CD4-positive, alpha-beta memory T cell (primary cell): ENCODE measurements at regions not wholly inside any gene's neighbourhood (a gene's known extent, or its start where the extent isn't known, plus 50 kb on each side); places are given as distances from the start of the nearest gene placed in this dataset.
"Not testable (repeated sequence)": the region's sequence is repeated elsewhere in the genome, so short reads cannot be mapped to it uniquely, and the experiment has no call there.

ENCODE experiments used
- CTCF ChIA-PET: fragments of 350-600 bp; sonication (Branson Sonifier 250); formaldehyde crosslinking; loops from one replicate; lab custom pipeline; 2021; ENCODE audit warnings: inconsistent platforms; ENCODE audit not compliant: partially characterized antibody; lab: Charles Lee
- POLR2A ChIA-PET: fragments of 350-600 bp; sonication (Branson Sonifier 250); formaldehyde crosslinking; loops from one replicate; lab custom pipeline; 2021; ENCODE audit not compliant: partially characterized antibody; lab: Charles Lee
- DNase-seq, 5 donors: peaks; one replicate each; pipeline versions ENCODE4 v3.0.0 to v3.0.0-alpha.2; 2020 to 2022; ENCODE audit warnings: mixed read lengths in 1 of 5
- H3K27ac ChIP-seq: one replicate; pipeline ENCODE4 v1.7.0; 2013; ENCODE audit warnings: low read depth, low read length
- H3K27me3 ChIP-seq: 2 replicates; pipeline ENCODE4 v1.7.0; 2013; ENCODE audit warnings: mild to moderate bottlenecking, low read length, moderate library complexity; ENCODE audit not compliant: insufficient read depth
- H3K36me3 ChIP-seq: 2 replicates; pipeline ENCODE4 v1.7.0; 2013; ENCODE audit warnings: mild to moderate bottlenecking, low read length, moderate library complexity; ENCODE audit not compliant: insufficient read depth
- H3K4me1 ChIP-seq: 2 replicates; pipeline ENCODE4 v1.7.0; 2013; ENCODE audit warnings: mild to moderate bottlenecking, low read length, moderate library complexity; ENCODE audit not compliant: insufficient read depth
- H3K4me3 ChIP-seq, 2 donors: one replicate each; pipeline ENCODE4 v1.7.0; 2013; ENCODE audit warnings: low read length in 2 of 2, mild to moderate bottlenecking in 1 of 2
- H3K9me3 ChIP-seq, 2 donors: one replicate each; pipeline ENCODE4 v1.7.0; 2013; ENCODE audit warnings: low read length in 2 of 2, control low read depth in 1 of 2; ENCODE audit not compliant: control insufficient read depth in 1 of 2
- H3K27ac Mint-ChIP-seq, 7 donors: one replicate each; pipeline ENCODE4 v1.8.0; 2020 to 2021; ENCODE audit warnings: mixed read lengths in 7 of 7, mild to moderate bottlenecking in 6 of 7, inconsistent platforms in 3 of 7, moderate library complexity in 3 of 7
- H3K27me3 Mint-ChIP-seq, 2 donors: one replicate each; pipeline ENCODE4 v1.8.0; 2020 to 2021; ENCODE audit warnings: mixed read lengths in 2 of 2
- H3K36me3 Mint-ChIP-seq, 2 donors: one replicate each; pipeline ENCODE4 v1.8.0; 2020 to 2021; ENCODE audit warnings: mixed read lengths in 2 of 2, inconsistent platforms in 1 of 2, mild to moderate bottlenecking in 1 of 2
- H3K4me1 Mint-ChIP-seq, 4 donors: one replicate each; pipeline ENCODE4 v1.8.0; 2020 to 2021; ENCODE audit warnings: mixed read lengths in 4 of 4, mild to moderate bottlenecking in 1 of 4
- H3K4me3 Mint-ChIP-seq, 8 donors: one replicate each; pipeline ENCODE4 v1.8.0; 2020 to 2021; ENCODE audit warnings: mixed read lengths in 8 of 8, mild to moderate bottlenecking in 7 of 8, moderate library complexity in 6 of 8, inconsistent platforms in 3 of 8
- H3K9me3 Mint-ChIP-seq, 8 donors: one replicate each; pipeline ENCODE4 v1.8.0; 2020 to 2021; ENCODE audit warnings: mixed read lengths in 8 of 8, mild to moderate bottlenecking in 5 of 8, inconsistent platforms in 3 of 8, moderate library complexity in 1 of 8
- intact Hi-C: fragments of 100-400 bp; cut with micrococcal nuclease; formaldehyde crosslinking; loops from one replicate; pipeline ENCODE4 v1.15.1; 2023

- Histone ChIP-seq H3K9me3 (no peaks in the 10 kb centered on the region), H3K4me1 (peaks cover 13% of the 10 kb centered on the region), H3K27ac (no peak overlapping the region), H3K4me3 (no peak overlapping the region), H3K27me3 (no peaks in the 10 kb centered on the region), H3K36me3 (no peaks in the 10 kb centered on the region)
- H3K4me3 Mint-ChIP-seq = no peak overlapping the region
- DNase-seq = no peak
- CTCF ChIA-PET = no interaction called here
- POLR2A ChIA-PET = no interaction called here
- peaks cover 0 to 2% of the 10 kb centered on the region in 2 donors for H3K27me3 Mint-ChIP-seq
- intact Hi-C loops = loop anchor here (5.0 kb wide), 1 partner anchor 333 kb away; the partner anchor contains the start of gene CRADD
- no peak overlapping the region for H3K27ac Mint-ChIP-seq
- H3K4me1 Mint-ChIP-seq = peaks cover 5 to 22% (median 12%) of the 10 kb centered on the region in 4 donors
- H3K9me3 Mint-ChIP-seq = peaks cover 0 to 12% (median 5%) of the 10 kb centered on the region in 8 donors
- H3K36me3 Mint-ChIP-seq = no peaks in the 10 kb centered on the region
Measured at GRCh38 chr12:94010307-94010706, 138.1 kb upstream of the PLXNC1 start.

GRCh38 chr12:94012071-94012470 is 136.3 kb upstream of the PLXNC1 start:
- Histone ChIP-seq H3K4me1 (peaks cover 13% of the 10 kb centered on the region), H3K27ac (no peak overlapping the region), H3K27me3 (no peaks in the 10 kb centered on the region), H3K4me3 (no peak overlapping the region), H3K36me3 (no peaks in the 10 kb centered on the region), H3K9me3 (peaks cover 0 to 9% of the 10 kb centered on the region in 2 donors)
- H3K36me3 Mint-ChIP-seq = peaks cover 5 to 6% of the 10 kb centered on the region in 2 donors
- H3K9me3 Mint-ChIP-seq = peaks cover 0 to 18% (median 14%) of the 10 kb centered on the region in 8 donors
- intact Hi-C loops = loop anchor here (5.0 kb wide), 1 partner anchor 335 kb away; the partner anchor contains the start of gene CRADD
- ChIA-PET POLR2A (interaction anchor here (0.9 kb wide), 1 partner anchor 20 kb away, joined by 3 read pairs; no protein-coding TSS in a partner anchor), CTCF (interaction anchor here (0.7 kb wide), 1 partner anchor 66 kb away, joined by 3 read pairs; no protein-coding TSS in a partner anchor)
- no peak for DNase-seq
- H3K27me3 Mint-ChIP-seq = peaks cover 0 to 2% of the 10 kb centered on the region in 2 donors
- H3K4me1 Mint-ChIP-seq = peaks cover 5 to 18% (median 12%) of the 10 kb centered on the region in 4 donors
- H3K4me3 Mint-ChIP-seq = no peak overlapping the region
- H3K27ac Mint-ChIP-seq = no peak overlapping the region

- POLR2A ChIA-PET = interaction anchor here (0.9 kb wide), 1 partner anchor 20 kb away, joined by 3 read pairs; no protein-coding TSS in a partner anchor
- peaks cover 0 to 2% of the 10 kb centered on the region in 2 donors for H3K27me3 Mint-ChIP-seq
- Histone ChIP-seq H3K27me3 (no peaks in the 10 kb centered on the region), H3K4me1 (peaks cover 8% of the 10 kb centered on the region), H3K9me3 (peaks cover 0 to 14% of the 10 kb centered on the region in 2 donors), H3K4me3 (no peak overlapping the region), H3K27ac (no peak overlapping the region), H3K36me3 (no peaks in the 10 kb centered on the region)
- H3K9me3 Mint-ChIP-seq = peaks cover 0 to 23% (median 18%) of the 10 kb centered on the region in 8 donors
- CTCF ChIA-PET = no interaction called here
- H3K27ac Mint-ChIP-seq = no peak overlapping the region
- H3K4me1 Mint-ChIP-seq = peaks cover 2 to 13% (median 10%) of the 10 kb centered on the region in 4 donors
- H3K4me3 Mint-ChIP-seq = no peak overlapping the region
- peaks cover 6 to 7% of the 10 kb centered on the region in 2 donors for H3K36me3 Mint-ChIP-seq
- DNase-seq = no peak
- intact Hi-C loops = loop anchor here (5.0 kb wide), 1 partner anchor 335 kb away; the partner anchor contains the start of gene CRADD
Measured at GRCh38 chr12:94012590-94012989, 135.8 kb upstream of the PLXNC1 start.

GRCh38 chr12:94017247-94017646 is 131.1 kb upstream of the PLXNC1 start:
- H3K9me3 ChIP-seq = peaks cover 0 to 14% of the 10 kb centered on the region in 2 donors
- H3K27ac Mint-ChIP-seq, CTCF ChIA-PET, H3K4me1 Mint-ChIP-seq, H3K27me3 Mint-ChIP-seq, H3K36me3 ChIP-seq, H3K27me3 ChIP-seq, H3K4me3 Mint-ChIP-seq, POLR2A ChIA-PET, H3K27ac ChIP-seq, DNase-seq, H3K4me3 ChIP-seq, intact Hi-C loops, H3K4me1 ChIP-seq: not testable (repeated sequence)
- Mint-ChIP-seq H3K36me3 (peaks cover 9 to 15% of the 10 kb centered on the region in 2 donors), H3K9me3 (peaks cover 4 to 43% (median 38%) of the 10 kb centered on the region in 8 donors)

- no peaks in the 10 kb centered on the region for H3K27me3 Mint-ChIP-seq
- no peak overlapping the region for H3K4me3 Mint-ChIP-seq
- no peaks in the 10 kb centered on the region for H3K27me3 ChIP-seq
- intact Hi-C loops = no loop called here
- DNase-seq = no peak
- H3K4me1 Mint-ChIP-seq = no peaks in the 10 kb centered on the region
- no peak overlapping the region for H3K27ac Mint-ChIP-seq
- no peaks in the 10 kb centered on the region for H3K36me3 ChIP-seq
- ChIA-PET CTCF (interaction anchor here (1.0 to 1.1 kb wide), 2 partner anchors 12 to 67 kb away, joined by 3 to 5 read pairs; no protein-coding TSS in a partner anchor), POLR2A (no interaction called here)
- peaks cover 4 to 59% (median 52%) of the 10 kb centered on the region in 8 donors for H3K9me3 Mint-ChIP-seq
- H3K9me3 ChIP-seq = peaks cover 0 to 14% of the 10 kb centered on the region in 2 donors
- H3K4me3 ChIP-seq = no peak overlapping the region
- no peaks in the 10 kb centered on the region for H3K4me1 ChIP-seq
- no peak overlapping the region for H3K27ac ChIP-seq
- peaks cover 9 to 15% of the 10 kb centered on the region in 2 donors for H3K36me3 Mint-ChIP-seq
Measured at GRCh38 chr12:94020335-94020734, 128.0 kb upstream of the PLXNC1 start.

GRCh38 chr12:94023879-94024278 is 124.5 kb upstream of the PLXNC1 start:
- peaks cover 4 to 38% (median 20%) of the 10 kb centered on the region in 8 donors for H3K9me3 Mint-ChIP-seq
- no peak overlapping the region for H3K4me3 Mint-ChIP-seq
- H3K36me3 Mint-ChIP-seq = peaks cover 0 to 2% of the 10 kb centered on the region in 2 donors
- no peaks in the 10 kb centered on the region for H3K4me1 Mint-ChIP-seq
- ChIA-PET POLR2A (no interaction called here), CTCF (no interaction called here)
- Histone ChIP-seq H3K27ac (no peak overlapping the region), H3K36me3 (no peaks in the 10 kb centered on the region), H3K9me3 (no peaks in the 10 kb centered on the region), H3K4me3 (no peak overlapping the region), H3K4me1 (no peaks in the 10 kb centered on the region), H3K27me3 (no peaks in the 10 kb centered on the region)
- intact Hi-C loops = no loop called here
- H3K27ac Mint-ChIP-seq = peak overlapping the region in 3 of 7 donors; percentile 7 to 64 (median 26)
- no peaks in the 10 kb centered on the region for H3K27me3 Mint-ChIP-seq
- DNase-seq = no peak

- Histone ChIP-seq H3K9me3 (no peaks in the 10 kb centered on the region), H3K4me1 (peaks cover under 1% of the 10 kb centered on the region), H3K36me3 (no peaks in the 10 kb centered on the region), H3K27me3 (no peaks in the 10 kb centered on the region), H3K27ac (no peak overlapping the region), H3K4me3 (no peak overlapping the region)
- peaks cover 0 to 6% (median 2%) of the 10 kb centered on the region in 4 donors for H3K4me1 Mint-ChIP-seq
- H3K4me3 Mint-ChIP-seq = no peak overlapping the region
- DNase-seq = no peak
- intact Hi-C loops = no loop called here
- peaks cover 0 to 3% of the 10 kb centered on the region in 2 donors for H3K27me3 Mint-ChIP-seq
- no peaks in the 10 kb centered on the region for H3K36me3 Mint-ChIP-seq
- POLR2A ChIA-PET = no interaction called here
- H3K27ac Mint-ChIP-seq = no peak overlapping the region
- CTCF ChIA-PET = interaction anchor here (0.5 kb wide), 1 partner anchor 46 kb away, joined by 3 read pairs; no protein-coding TSS in a partner anchor
- H3K9me3 Mint-ChIP-seq = peaks cover 0 to 31% (median 15%) of the 10 kb centered on the region in 8 donors
Measured at GRCh38 chr12:94025068-94025467, 123.3 kb upstream of the PLXNC1 start.
